Activated naive CD4-positive, alpha-beta T cell treated with Interleukin-2 at 50 U/mL for 16 hours (primary cell): ENCODE measurements at regions not wholly inside any gene's neighbourhood (a gene's known extent, or its start where the extent isn't known, plus 50 kb on each side); places are given as distances from the start of the nearest gene placed in this dataset.

Experiments
- DNase-seq: peaks from one replicate; pipeline ENCODE4 v3.0.0-alpha.2; 2020

DNA sequence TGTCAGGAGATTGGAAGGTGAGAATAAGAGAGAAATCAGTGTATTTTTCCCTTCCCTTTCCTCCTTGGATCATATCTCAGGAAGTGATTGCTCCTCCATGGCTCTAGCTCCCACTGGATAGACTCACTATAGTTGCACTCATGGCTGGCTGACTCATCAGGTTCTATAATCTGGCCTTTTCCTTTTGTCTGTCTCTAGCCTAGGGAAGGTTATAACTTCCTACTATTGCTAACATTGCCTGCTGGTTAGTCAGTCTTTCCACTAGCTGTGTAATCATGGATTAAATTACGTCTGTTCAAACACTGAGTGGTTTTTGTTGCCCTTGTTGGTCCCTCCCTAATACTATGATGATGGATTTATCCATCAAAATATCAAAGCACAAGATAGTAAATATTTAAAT is 195.5 kb upstream of the VEGFC start:
- no peak for DNase-seq

DNA sequence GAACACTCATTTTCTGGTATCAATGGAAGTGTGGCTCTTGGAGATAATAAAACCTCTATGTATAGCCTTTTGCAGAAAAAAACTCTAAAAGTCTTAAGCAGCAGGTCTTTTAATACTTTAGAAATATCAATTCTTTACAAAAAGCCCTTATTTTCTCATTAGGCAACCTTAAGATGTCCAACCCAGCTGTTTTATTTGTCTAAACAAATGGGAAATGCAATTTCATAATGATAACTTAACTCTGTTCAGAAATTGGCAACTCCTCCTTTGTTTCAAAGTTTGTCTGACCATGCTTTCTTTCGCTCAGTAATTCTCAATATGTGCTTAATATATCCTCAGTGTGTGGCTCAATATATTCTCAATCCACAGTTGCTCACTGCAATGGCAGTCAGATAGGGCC is 196.5 kb upstream of the VEGFC start:
- DNase-seq = no peak

- no peak for DNase-seq
Observed at GRCh38 chr4:176999935-177000543, 207.3 kb upstream of the VEGFC start.

DNA sequence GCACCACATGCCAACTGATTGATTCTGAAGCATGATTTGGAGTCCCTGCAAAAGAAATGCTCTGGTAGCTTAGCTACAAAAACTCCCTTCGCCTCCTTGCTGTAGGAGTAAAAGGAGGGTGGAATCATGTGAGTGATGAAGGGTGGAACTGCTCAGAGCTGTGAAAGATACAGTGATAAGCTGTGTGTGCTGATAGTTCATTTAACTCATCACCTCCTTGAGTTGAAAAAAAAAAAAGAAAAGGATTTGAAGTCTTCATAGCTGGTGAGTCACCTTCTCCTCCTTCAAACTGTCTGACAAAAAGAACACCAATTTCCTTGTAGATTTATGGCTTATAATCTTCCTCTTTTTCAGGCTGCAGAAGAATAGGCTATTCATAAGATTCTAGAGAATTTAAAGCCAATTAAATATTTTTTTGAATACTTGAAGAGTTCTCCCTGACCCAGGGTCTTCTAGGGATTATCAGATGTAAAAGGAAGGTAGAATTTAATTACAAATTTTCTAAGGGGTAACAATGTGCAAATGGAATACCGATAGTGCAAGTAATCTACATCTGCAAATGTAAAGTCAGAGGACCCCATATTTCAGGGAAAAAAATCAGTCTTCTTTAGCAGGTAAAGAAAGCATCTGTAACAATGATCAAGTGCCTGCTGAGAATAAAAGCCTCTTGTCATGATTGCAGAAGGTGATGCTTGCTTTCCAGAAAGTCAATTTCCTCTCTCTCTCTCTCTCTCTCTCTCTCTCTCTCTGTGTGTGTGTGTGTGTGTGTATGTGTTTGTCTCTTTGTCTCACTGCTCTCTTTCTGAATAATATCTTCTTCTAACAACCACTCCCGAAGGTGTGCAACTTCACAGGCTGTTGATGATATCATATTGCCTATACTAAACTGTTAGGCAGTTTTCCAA is 208.8 kb upstream of the VEGFC start:
- DNase-seq = no peak

DNA sequence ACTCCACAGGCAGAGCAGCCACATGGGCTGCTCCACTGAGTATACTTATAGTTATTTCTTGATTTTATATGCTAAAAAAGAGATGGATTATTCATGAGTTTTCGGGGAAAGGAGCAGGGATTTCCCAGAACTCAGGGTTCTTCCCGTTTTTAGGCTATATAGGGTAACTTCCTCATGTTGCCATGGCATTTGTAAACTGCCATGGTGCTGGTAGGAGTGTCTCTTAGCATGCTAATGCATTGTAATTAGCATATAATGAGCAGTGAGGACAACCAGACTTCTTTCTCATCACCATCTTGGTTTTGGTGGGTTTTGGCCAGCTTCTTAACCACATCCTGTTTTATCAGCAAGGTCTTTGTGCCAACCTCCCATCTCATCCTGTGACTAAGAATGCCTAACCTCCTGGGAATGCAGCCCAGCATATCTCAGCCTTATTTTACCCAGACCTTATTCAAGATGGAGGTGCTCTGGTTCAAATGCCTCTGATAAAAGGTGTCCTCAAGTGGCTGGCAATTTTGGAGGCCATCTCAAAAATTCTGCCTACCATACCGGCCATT is 213.0 kb upstream of the VEGFC start:
- DNase-seq = no peak

DNA sequence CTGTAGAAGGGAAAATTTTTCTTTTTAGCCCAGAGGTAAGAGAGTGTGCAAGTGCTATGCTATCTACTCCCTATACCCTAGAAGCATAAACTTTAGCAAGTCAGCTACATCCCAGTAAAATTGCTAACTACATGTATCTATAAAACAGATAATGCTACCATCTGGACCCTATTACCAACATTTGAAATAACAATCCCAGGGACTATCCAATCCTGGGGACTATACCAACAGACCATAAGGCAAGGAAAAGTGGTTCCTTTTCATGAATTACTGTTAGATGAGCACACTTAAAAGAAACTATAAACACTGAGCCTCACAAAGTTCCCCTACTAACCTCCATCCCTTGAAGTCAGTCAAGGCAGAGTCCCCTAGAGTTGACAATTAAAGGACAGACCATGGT is 213.6 kb upstream of the VEGFC start:
- no peak for DNase-seq

GRCh38 chr4:177008071-177008835 is 215.5 kb upstream of the VEGFC start:
- DNase-seq = no peak

- no peak for DNase-seq
Observed at GRCh38 chr4:177008836-177009501, 216.2 kb upstream of the VEGFC start.

DNA sequence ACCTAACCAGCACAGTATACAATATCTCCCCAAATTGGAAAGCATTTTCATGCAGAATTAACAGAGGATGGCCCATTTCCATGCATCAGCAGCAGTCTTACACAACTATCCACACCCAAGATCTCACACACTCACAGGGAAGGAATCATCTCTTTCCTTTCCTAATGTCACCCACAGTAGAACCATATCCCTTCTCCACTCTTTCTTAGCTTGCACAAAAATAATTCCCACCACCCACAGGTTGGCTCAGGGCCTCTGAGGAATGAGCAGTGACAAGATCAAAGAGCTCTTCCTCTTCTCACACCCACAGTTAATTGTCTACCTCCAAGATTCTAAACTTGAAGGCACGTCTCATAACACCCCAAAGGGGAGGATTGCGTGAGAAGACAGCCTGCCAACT is 217.7 kb upstream of the VEGFC start:
- DNase-seq = no peak

DNA sequence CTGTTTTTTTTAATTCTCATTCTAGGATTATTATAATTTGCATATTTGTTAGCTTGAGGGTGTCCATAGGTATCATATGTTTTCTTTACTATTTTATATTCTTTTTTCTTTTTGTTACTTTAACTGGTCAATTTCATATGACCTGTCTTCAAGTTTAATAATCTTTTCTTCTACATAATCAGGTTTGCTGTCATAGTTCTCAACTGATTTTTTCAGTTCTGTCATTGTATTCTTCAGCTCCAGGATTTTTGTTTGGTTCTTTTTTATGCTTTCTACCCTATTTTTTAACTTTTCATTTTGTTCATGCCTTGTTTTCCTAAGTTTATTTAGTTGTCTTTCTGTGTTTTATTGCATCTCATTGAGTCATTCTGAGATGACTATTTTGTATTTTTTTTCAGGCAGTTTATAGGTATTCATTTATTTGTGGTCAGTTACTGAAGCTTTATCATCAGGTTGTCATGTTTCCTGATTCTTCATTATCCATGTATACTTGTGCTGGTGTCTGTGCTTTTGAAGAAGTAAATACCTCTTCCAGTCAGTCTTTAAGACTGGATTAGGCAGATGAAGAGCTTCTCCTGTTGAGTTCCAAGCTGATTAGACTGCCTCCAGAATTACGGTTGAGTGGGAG is 220.3 kb upstream of the VEGFC start:
- DNase-seq = no peak

GRCh38 chr4:177016541-177017141 is 223.9 kb upstream of the VEGFC start:
- DNase-seq = no peak

GRCh38 chr4:177023951-177024350 is 231.2 kb upstream of the VEGFC start:
- no peak for DNase-seq

DNA sequence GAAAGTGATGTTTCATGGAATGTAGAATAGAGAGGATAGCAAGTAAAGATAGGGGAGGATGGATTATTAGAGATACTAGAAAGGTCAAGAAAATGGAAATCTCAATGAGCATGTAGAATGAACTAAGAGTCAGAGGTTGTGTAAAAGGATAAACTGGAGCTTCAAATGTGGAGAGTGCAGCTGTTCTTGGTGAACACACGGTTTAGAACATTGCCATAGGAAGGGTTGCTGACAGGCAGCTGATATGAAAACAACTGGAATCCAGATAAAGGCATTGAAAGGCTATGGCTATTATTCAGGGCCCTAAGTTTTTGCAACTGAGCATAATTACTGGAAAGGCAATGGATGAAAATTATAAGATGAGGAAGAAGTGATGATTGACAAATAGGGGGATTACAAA is 239.6 kb upstream of the VEGFC start:
- DNase-seq = no peak

DNA sequence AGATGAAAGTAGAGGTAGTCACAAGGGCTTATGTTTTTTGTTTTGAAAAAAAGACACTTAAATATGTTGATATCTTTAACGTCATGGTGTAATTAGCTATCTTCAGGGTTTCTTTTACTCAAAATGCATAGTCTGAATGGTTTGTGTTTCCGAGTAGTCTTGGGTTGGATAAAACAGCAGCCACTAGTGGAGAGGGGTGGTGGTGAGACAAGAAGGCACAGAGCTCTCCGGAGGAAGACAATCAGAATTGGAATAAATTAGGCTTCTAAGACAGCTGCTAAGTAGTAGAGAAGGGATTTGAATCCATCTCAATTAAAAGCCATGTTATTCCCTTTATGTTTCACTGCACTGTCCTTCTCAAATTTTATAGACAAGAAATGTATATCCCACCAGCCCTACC is 240.4 kb upstream of the VEGFC start:
- no peak for DNase-seq

DNA sequence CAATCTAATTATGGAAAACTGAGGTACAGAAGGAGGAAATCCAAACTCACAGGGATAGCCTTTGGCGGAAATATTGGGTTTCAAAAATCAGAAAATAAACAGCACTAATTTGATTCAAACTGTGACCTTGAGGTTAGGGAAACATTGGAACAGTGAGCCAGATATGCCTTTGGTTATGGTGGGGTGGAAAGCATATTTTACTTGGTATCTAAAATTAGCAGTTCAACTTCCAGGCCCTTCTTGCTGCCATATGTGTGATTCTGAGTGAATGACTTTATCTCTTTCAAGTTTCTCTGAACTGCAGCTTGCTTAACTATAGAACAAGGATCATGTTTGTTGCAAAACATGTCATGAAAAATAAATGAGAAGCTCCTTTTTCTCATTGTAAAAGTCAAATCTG is 240.9 kb upstream of the VEGFC start:
- no peak for DNase-seq

DNA sequence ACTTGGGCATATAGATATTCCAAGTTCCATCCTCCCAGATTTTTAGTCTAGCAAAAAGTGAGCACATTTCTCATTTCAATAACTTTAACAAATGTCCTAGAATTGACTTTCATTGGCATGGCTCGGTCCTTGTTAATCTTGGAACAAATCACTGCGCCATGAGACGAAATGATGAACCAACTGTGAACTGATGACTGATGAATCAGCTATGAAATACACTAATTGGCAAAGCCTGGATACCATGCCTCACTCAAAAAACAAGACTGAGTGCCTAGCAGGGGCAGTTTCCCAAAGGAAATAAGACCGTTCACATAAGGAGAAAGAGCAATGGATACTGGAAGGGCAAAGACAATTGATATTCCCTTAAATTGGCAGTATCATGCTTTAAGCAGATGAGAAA is 248.6 kb upstream of the VEGFC start:
- no peak for DNase-seq

DNA sequence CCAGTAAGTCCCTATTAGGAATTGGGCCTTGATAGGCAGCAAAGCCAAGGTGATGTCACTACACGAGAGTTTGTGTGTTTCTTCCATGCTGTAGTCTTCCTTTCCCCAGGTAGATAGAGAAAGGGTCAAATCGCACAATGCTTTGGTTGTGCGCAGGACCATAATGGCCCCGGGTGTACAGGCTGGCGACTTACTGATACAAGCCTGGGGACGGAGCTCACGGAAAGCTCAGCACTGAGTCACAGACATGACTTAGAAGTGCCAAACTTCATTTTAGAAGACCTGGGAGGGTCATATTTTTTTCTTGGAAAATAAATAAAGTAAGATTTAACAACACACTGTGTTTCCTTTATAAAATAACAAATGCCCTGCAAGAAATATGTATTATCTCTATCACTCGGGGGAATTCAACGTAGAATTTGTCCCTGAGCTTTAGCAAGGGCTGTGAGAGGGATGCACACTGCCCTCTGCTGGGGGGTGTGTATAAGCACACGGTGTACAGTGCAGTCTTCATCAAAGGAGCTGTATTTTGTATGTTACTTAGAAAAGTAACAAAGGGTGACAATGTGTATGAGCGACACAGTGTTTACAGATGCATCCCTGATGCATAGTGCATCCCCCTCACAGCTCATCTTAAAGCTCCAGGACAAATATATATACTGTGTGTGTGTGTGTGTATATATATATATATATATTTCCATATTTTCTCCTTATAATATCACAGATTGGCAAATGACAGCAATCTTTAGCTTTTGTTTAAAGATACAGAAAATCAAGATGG is 254.5 kb upstream of the VEGFC start:
- peak; percentile 51 for DNase-seq

- no peak for DNase-seq
Observed at GRCh38 chr4:177047851-177048174, 255.1 kb upstream of the VEGFC start.

DNA sequence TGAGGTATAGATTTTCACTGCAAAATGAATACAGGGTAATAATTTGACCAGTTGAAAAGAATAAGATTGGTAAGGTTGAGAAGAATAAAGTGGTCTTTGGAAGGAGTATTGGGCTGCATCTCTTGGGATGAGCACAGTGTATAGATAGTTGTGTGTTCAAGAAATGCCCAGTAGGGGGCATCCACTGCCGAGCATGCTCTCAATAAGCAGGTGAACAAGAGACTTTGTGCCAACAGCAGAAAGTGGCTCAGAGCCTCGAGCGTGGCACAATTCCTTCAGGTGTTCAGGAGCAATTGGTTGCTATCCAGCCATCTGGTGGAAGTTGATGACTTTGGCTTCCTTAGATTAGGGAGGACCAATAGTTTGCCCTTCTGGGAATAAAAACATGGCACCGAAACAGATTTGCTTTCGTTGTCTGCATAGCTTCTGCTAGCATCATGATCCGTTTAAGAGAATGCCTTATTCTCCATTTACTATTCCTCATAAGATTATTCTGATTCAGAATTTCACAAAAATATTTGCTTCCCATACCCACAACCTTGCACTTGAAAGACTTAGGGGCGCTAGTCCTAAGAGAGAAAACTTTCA is 258.1 kb upstream of the NEIL3 start:
- DNase-seq = no peak

- no peak for DNase-seq
Observed at GRCh38 chr4:177052211-177052934, 257.3 kb upstream of the NEIL3 start.
